Adrenal gland (tissue), 9 donors: ENCODE measurements at regions not wholly inside any gene's neighbourhood (a gene's known extent, or its start where the extent isn't known, plus 50 kb on each side); places are given as distances from the start of the nearest gene placed in this dataset.

ENCODE experiments used
- DNase-seq, 7 donors: peaks; one replicate each; pipeline ENCODE4 v3.0.0-alpha.2; 2019 to 2020
- H3K27ac ChIP-seq, 5 donors: fragments of 200-600 bp; sonication (generic) in 4 of 5; 1 replicate in 3 of 5; 2 replicates in 2 of 5; pipeline versions ENCODE4 v1.5.1 to v1.8.0; 2016 to 2020; ENCODE audit warnings: mild to moderate bottlenecking in 1 of 5
- H3K27me3 ChIP-seq: fragments of 200-600 bp; 2 replicates; pipeline ENCODE4 v1.8.0; 2021
- H3K36me3 ChIP-seq, 2 donors: fragments of 200-600 bp; replicated peaks in 1 of 2; 1 replicate in 1 of 2; 2 replicates in 1 of 2; pipeline versions ENCODE4 v1.5.1 to v1.8.0; 2018 to 2022
- H3K4me1 ChIP-seq, 2 donors: fragments of 200-600 bp; replicated peaks in 1 of 2; 1 replicate in 1 of 2; 2 replicates in 1 of 2; pipeline versions ENCODE4 v1.5.1 to v1.8.0; 2018 to 2021
- H3K4me3 ChIP-seq, 4 donors: fragments of 200-600 bp; sonication (generic) in 3 of 4; one replicate each; pipeline ENCODE4 v1.5.1; 2016 to 2018
- H3K9me3 ChIP-seq, 3 donors: fragments of 200-600 bp; sonication (generic) in 1 of 3; replicated peaks in 1 of 3; 1 replicate in 2 of 3; 2 replicates in 1 of 3; pipeline versions ENCODE4 v1.5.1 to v1.8.0; 2016 to 2021
- POLR2A ChIP-seq, 2 donors: fragments of 450-650 bp; IDR thresholded peaks; one replicate each; pipeline ENCODE4 v1.6.1; 2017; ENCODE audit warnings: antibody characterized with exemption in 2 of 2, mild to moderate bottlenecking in 2 of 2, moderate library complexity in 1 of 2
- WGBS, 4 donors: extraction: QIAGEN DNeasy Blood & Tissue Kit in 2 of 4; methylation state at CpG; one replicate each; pipeline versions ENCODE4 v1.1.5 to v1.1.7; 2013 to 2017; 5-methylcytosine and 5-hydroxymethylcytosine counted together
- intact Hi-C, 2 donors: fragments of 100-400 bp; cut with DNase I; formaldehyde crosslinking; loops; one replicate each; pipeline versions ENCODE4 v1.14.1 to v1.15.0; 2022 to 2023
- TF ChIP-seq, protein P1 (sequence below), 6 experiments: fragments of 450-650 bp in 4 of 6; fragments of 200-600 bp in 2 of 6; sonication (generic) in 1 of 6; IDR thresholded peaks; 1 replicate in 5 of 6; 2 replicates in 1 of 6; pipeline versions ENCODE4 v1.5.1 to v1.8.0; 2016 to 2021; ENCODE audit warnings: antibody characterized with exemption in 6 of 6, mild to moderate bottlenecking in 2 of 6, moderate library complexity in 1 of 6
- donor health status: healthy with polysubstance abuse.
- donor health status: Bipolar disorder and iron deficiency.
- donor health status: DM: yes; HTN: yes; CAD: no.
- donor health status: DM: no; HTN: no; CAD: no.
- donor health status: DM: no; HTN: no; CAD: no.

DNA sequence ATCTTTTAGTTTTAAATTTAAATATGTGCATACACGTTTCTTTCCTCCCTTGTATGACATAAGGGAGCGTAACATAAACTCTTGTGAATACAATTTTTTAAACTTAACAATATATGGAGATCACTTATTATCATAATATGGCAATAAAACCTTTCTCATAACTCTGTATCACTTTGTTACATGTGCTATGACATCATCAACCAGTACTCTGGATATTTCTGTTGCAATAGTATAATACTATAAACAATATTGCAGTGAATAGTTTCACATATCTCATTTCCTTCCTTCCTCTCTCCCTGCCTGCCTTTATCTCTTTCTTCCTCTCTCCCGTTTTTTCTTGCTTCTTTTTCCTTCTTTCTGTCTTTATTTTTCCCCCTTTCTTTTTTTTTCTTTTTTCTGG lies 1278.0 kb upstream of the CNTN5 start:
- Histone ChIP-seq H3K4me3 (no peak overlapping the region), H3K27ac (no peak overlapping the region), H3K36me3 (no peaks in the 10 kb centered on the region), H3K4me1 (no peaks in the 10 kb centered on the region), H3K27me3 (no peaks in the 10 kb centered on the region), H3K9me3 (no peaks in the 10 kb centered on the region)
- 49 to 77% (median 70%) methylated on average over 3 of the region's 3 CpGs for WGBS, 4 donors
- no peak for TF ChIP-seq POLR2A (IDR thresholded peaks at IDR 0.05)
- TF ChIP-seq, protein P1, sequence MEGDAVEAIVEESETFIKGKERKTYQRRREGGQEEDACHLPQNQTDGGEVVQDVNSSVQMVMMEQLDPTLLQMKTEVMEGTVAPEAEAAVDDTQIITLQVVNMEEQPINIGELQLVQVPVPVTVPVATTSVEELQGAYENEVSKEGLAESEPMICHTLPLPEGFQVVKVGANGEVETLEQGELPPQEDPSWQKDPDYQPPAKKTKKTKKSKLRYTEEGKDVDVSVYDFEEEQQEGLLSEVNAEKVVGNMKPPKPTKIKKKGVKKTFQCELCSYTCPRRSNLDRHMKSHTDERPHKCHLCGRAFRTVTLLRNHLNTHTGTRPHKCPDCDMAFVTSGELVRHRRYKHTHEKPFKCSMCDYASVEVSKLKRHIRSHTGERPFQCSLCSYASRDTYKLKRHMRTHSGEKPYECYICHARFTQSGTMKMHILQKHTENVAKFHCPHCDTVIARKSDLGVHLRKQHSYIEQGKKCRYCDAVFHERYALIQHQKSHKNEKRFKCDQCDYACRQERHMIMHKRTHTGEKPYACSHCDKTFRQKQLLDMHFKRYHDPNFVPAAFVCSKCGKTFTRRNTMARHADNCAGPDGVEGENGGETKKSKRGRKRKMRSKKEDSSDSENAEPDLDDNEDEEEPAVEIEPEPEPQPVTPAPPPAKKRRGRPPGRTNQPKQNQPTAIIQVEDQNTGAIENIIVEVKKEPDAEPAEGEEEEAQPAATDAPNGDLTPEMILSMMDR (IDR thresholded peaks at IDR 0.05), result no peak
- no peak for DNase-seq
- intact Hi-C loops, result no loop called here

DNA sequence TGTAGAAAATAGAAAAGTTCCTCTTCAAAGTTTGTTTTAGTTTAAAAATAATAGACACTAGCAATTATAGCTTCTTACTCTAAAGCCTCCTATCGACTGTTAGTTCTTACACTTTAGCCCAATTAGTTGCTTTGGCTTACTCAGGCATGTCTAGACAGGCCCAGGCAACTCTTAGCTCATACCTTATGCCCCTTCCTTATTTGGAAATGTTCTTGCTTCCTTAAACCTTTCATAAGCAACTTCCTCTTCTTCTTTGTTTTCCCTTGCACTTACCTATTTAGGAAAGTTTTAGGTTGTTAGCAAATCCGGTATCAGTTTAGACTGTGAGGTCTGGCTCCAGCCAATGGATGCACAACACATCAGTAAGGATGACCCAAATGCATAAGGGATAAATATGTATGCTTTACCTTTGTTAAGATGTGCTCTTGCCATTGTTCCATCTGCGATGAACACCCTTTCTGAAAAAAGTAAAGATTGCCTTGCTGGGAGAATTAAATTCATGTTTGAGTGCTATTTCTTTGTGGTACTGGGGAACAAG lies 1277.5 kb upstream of the CNTN5 start:
- intact Hi-C loops, result no loop called here
- H3K4me3 ChIP-seq, result no peak overlapping the region
- H3K4me1 ChIP-seq, result no peaks in the 10 kb centered on the region
- no peak for TF ChIP-seq POLR2A (IDR thresholded peaks at IDR 0.05)
- TF ChIP-seq, protein P1 (IDR thresholded peaks at IDR 0.05), result no peak
- H3K27me3 ChIP-seq, result no peaks in the 10 kb centered on the region
- H3K27ac ChIP-seq, result no peak overlapping the region
- no peaks in the 10 kb centered on the region for H3K36me3 ChIP-seq
- no peak for DNase-seq
- no peaks in the 10 kb centered on the region for H3K9me3 ChIP-seq
- 89 to 95% (median 92%) methylated on average over 3 of the region's 3 CpGs for WGBS, 4 donors

DNA sequence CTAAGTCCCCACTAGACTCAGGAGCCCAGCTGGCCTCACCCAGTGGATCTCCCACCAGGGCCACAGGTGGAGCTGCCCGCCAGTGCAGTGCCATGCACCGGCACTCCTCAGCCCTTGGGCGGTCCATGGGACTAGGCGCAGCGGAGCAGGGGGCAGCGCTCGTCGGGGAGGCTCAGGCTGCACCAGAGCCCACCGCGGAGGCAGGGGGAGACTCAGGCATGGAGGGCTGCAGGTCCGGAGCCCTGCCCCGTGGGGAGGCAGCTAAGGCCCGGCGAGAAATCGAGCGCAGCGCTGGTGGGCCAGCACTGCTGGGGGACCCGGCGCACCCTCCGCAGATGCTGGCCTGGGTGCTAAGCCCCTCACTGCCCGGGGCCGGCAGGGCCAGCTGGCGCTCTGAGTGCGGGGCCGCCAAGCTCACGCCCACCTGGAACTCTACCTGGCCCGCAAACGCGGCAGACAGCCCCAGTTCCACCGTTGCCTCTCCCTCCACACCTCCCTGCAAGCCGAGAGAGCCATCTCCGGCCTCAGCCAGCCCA lies 1275.2 kb upstream of the CNTN5 start:
- Histone ChIP-seq H3K4me1 (no peaks in the 10 kb centered on the region), H3K27me3 (no peaks in the 10 kb centered on the region), H3K4me3 (no peak overlapping the region), H3K36me3 (no peaks in the 10 kb centered on the region), H3K27ac (no peak overlapping the region), H3K9me3 (no peaks in the 10 kb centered on the region)
- 81 to 92% (median 90%) methylated on average over 6 to 32 of the region's 32 CpGs for WGBS, 4 donors
- intact Hi-C loops, result no loop called here
- no peak for DNase-seq
- no peak for TF ChIP-seq POLR2A (IDR thresholded peaks at IDR 0.05)

DNA sequence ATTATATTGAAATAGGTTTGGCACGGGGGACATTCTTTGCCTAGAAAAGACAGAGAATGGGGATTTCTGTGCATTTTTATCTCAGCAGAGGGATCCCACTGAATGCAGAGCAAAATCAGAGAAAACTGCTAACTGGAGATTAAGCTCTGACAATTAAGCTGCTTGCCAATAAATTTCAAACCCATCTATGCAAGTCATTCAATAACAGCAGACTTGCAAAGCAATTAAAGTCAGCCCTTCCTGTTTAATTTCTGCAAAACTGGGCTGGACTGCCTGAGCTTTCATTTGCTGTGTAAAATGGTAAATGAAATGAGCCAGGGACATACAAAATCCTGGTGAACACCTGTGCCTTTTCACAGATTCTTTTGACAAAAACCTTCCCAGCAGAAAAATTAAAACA lies 1273.9 kb upstream of the CNTN5 start:
- WGBS, 4 donors, result 1 to 50% (median 29%) methylated on average over 1 of the region's 1 CpG

More for the DNA sequence above, 1273.9 kb upstream of the CNTN5 start:
- TF ChIP-seq POLR2A (IDR thresholded peaks at IDR 0.05), result no peak
- TF ChIP-seq, protein P1 (IDR thresholded peaks at IDR 0.05), result no peak
- no peaks in the 10 kb centered on the region for H3K4me1 ChIP-seq
- H3K27ac ChIP-seq, result no peak overlapping the region
- H3K27me3 ChIP-seq, result no peaks in the 10 kb centered on the region
- no peaks in the 10 kb centered on the region for H3K9me3 ChIP-seq
- H3K4me3 ChIP-seq, result no peak overlapping the region
- no peak for DNase-seq
- H3K36me3 ChIP-seq, result no peaks in the 10 kb centered on the region
- intact Hi-C loops, result no loop called here
